Vagina (tissue), 2 donors: ENCODE measurements at regions not wholly inside any gene's neighbourhood (a gene's known extent, or its start where the extent isn't known, plus 50 kb on each side); places are given as distances from the start of the nearest gene placed in this dataset.

Source experiments
- DNase-seq, 2 donors: peaks; one replicate each; pipeline ENCODE4 v3.0.0-alpha.2; 2017; ENCODE audit errors: extremely low spot score in 2 of 2
- H3K27ac ChIP-seq: fragments of 200-600 bp; sonication (generic); one replicate; pipeline ENCODE4 v1.5.1; 2019
- H3K27me3 ChIP-seq: fragments of 200-600 bp; sonication (generic); one replicate; pipeline ENCODE4 v1.5.1; 2019
- H3K36me3 ChIP-seq, 2 donors: fragments of 200-600 bp; sonication (generic); one replicate each; pipeline ENCODE4 v1.5.1; 2017 to 2019
- H3K4me1 ChIP-seq: fragments of 200-600 bp; sonication (generic); one replicate; pipeline ENCODE4 v1.5.1; 2019
- H3K4me3 ChIP-seq, 2 donors: fragments of 200-600 bp; sonication (generic); 1 replicate in 1 of 2; 2 replicates in 1 of 2; pipeline ENCODE4 v1.5.1; 2016 to 2019
- H3K9me3 ChIP-seq: fragments of 200-600 bp; sonication (generic); one replicate; pipeline ENCODE4 v1.5.1; 2019
- POLR2A ChIP-seq, 2 donors: fragments of 450-650 bp; IDR thresholded peaks; one replicate each; pipeline ENCODE4 v1.6.1; 2017; ENCODE audit warnings: antibody characterized with exemption in 2 of 2, mild to moderate bottlenecking in 2 of 2, moderate library complexity in 2 of 2
- POLR2AphosphoS5 ChIP-seq, 2 donors: sonication (generic); formaldehyde crosslinking; IDR thresholded peaks; one replicate each; pipeline ENCODE4 v1.9.0; 2017; ENCODE audit warnings: antibody characterized with exemption in 2 of 2, mild to moderate bottlenecking in 2 of 2, low read depth in 1 of 2; ENCODE audit not compliant: insufficient read depth in 1 of 2
- intact Hi-C: fragments of 100-400 bp; cut with DNase I; formaldehyde crosslinking; loops from one replicate; pipeline ENCODE4 v1.15.1; 2023
- TF ChIP-seq, protein P1 (sequence below), 3 experiments: fragments of 450-650 bp in 2 of 3; fragments of 200-600 bp in 1 of 3; sonication (generic) in 1 of 3; IDR thresholded peaks; one replicate each; pipeline ENCODE4 v1.5.1; 2017 to 2019; ENCODE audit warnings: antibody characterized with exemption in 3 of 3, mild to moderate bottlenecking in 2 of 3, moderate library complexity in 2 of 3

DNA sequence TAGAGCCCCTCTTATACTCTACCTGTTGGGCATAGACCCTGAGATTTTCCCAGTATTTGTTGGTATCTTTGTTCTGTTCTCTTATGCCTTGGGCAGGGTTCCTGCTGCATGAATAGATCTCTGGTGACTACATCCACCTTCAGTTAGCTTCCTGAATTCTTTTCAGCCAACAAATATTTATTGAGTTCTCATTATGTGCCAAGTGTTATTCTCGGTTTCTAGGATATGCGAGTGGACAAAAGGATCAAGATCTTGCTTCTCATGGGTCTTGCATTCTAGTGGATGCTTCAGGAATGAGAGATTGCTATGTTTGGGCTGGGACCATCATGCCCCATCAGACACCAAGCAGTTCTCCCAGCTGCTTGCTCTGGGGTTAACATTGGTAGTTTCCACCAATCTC, 340.0 kb downstream of the METTL15 start:
- TF ChIP-seq POLR2AphosphoS5 (IDR thresholded peaks at IDR 0.05; ENCODE audit: insufficient read depth in 1 of 2, low read depth in 1 of 2) (no peak), POLR2A (IDR thresholded peaks at IDR 0.05) (no peak)
- TF ChIP-seq, protein P1, sequence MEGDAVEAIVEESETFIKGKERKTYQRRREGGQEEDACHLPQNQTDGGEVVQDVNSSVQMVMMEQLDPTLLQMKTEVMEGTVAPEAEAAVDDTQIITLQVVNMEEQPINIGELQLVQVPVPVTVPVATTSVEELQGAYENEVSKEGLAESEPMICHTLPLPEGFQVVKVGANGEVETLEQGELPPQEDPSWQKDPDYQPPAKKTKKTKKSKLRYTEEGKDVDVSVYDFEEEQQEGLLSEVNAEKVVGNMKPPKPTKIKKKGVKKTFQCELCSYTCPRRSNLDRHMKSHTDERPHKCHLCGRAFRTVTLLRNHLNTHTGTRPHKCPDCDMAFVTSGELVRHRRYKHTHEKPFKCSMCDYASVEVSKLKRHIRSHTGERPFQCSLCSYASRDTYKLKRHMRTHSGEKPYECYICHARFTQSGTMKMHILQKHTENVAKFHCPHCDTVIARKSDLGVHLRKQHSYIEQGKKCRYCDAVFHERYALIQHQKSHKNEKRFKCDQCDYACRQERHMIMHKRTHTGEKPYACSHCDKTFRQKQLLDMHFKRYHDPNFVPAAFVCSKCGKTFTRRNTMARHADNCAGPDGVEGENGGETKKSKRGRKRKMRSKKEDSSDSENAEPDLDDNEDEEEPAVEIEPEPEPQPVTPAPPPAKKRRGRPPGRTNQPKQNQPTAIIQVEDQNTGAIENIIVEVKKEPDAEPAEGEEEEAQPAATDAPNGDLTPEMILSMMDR (IDR thresholded peaks at IDR 0.05) = no peak
- no peaks in the 10 kb centered on the region for H3K9me3 ChIP-seq
- H3K27me3 ChIP-seq = no peaks in the 10 kb centered on the region
- no peaks in the 10 kb centered on the region for H3K4me1 ChIP-seq
- intact Hi-C loops = no loop called here
- H3K4me3 ChIP-seq = no peak overlapping the region
- no peak overlapping the region for H3K27ac ChIP-seq
- no peak for DNase-seq
- no peaks in the 10 kb centered on the region for H3K36me3 ChIP-seq

DNA sequence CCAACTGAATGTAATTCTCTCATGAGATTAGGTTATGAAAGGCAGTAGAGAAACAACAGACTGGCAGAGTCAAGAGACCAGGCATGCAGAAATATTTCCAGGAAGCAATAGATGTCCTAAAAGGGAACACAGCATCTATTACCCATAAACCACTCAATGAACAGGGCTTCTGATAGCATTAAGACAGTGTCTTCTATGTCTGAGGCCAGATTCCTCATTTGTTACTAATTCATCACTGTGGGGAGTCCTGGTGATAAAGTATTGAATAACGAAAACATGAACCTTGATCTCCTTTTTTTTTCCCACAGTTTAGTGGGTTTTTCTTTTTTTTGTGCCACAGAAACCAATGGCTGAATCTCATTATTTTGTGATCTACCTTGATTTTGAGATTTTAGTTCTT, 339.0 kb downstream of the METTL15 start:
- intact Hi-C loops = no loop called here
- Histone ChIP-seq H3K9me3 (no peaks in the 10 kb centered on the region), H3K4me3 (no peak overlapping the region), H3K4me1 (no peaks in the 10 kb centered on the region), H3K27me3 (no peaks in the 10 kb centered on the region), H3K27ac (no peak overlapping the region), H3K36me3 (no peaks in the 10 kb centered on the region)
- TF ChIP-seq POLR2A (IDR thresholded peaks at IDR 0.05) = no peak
- TF ChIP-seq POLR2AphosphoS5 (IDR thresholded peaks at IDR 0.05; ENCODE audit: insufficient read depth in 1 of 2, low read depth in 1 of 2) = no peak
- TF ChIP-seq, protein P1 (IDR thresholded peaks at IDR 0.05) = no peak
- DNase-seq = no peak

DNA sequence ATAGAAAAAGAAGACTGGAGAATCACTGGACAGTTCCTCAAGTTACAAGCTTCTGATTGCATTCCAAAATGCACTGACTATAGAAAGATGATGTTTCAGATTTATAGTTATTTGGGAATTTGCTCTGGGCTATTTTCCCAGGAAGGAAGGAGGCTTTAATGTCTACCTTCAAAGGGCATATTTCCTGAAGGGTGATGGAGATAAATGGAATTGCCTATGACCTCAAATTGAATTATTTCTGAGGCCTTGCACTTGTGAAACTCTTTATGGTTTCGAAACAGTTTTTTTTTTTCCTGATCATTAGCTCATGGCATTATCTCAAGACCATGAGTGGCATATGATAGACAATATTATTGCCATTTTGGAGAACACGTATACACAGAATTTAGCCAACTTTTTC, 333.9 kb downstream of the METTL15 start:
- no peak for DNase-seq
- Histone ChIP-seq H3K27me3 (no peaks in the 10 kb centered on the region), H3K4me3 (no peak overlapping the region), H3K9me3 (no peaks in the 10 kb centered on the region), H3K36me3 (no peaks in the 10 kb centered on the region), H3K4me1 (no peaks in the 10 kb centered on the region), H3K27ac (no peak overlapping the region)
- intact Hi-C loops = no loop called here
- TF ChIP-seq POLR2AphosphoS5 (IDR thresholded peaks at IDR 0.05; ENCODE audit: insufficient read depth in 1 of 2, low read depth in 1 of 2) (no peak), POLR2A (IDR thresholded peaks at IDR 0.05) (no peak)
- TF ChIP-seq, protein P1 (IDR thresholded peaks at IDR 0.05) = no peak

DNA sequence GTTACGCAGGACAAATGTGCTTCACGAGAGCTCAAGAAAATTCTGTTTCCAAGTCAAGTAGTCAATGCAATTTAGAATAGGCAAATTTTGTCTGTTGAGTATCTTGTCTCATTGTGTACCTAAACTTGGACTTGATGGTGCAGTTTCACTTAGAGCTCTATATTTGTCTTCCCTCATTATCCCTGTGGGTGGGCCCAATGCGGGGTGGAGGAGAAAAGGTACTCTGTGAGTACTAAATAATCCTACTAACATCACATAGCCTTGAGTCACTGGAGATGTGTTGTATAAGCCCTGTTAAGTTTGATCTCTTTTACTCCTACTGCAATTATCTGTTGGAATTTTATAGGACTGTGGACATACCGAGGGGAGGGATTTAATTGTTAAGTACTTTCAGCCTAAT, 331.2 kb downstream of the METTL15 start:
- Histone ChIP-seq H3K27me3 (no peaks in the 10 kb centered on the region), H3K4me3 (no peak overlapping the region), H3K4me1 (no peaks in the 10 kb centered on the region), H3K9me3 (no peaks in the 10 kb centered on the region), H3K27ac (no peak overlapping the region), H3K36me3 (no peaks in the 10 kb centered on the region)
- no peak for DNase-seq
- intact Hi-C loops = no loop called here
- no peak for TF ChIP-seq POLR2AphosphoS5 (IDR thresholded peaks at IDR 0.05; ENCODE audit: insufficient read depth in 1 of 2, low read depth in 1 of 2)
- no peak for TF ChIP-seq POLR2A (IDR thresholded peaks at IDR 0.05)
- TF ChIP-seq, protein P1 (IDR thresholded peaks at IDR 0.05) = no peak

DNA sequence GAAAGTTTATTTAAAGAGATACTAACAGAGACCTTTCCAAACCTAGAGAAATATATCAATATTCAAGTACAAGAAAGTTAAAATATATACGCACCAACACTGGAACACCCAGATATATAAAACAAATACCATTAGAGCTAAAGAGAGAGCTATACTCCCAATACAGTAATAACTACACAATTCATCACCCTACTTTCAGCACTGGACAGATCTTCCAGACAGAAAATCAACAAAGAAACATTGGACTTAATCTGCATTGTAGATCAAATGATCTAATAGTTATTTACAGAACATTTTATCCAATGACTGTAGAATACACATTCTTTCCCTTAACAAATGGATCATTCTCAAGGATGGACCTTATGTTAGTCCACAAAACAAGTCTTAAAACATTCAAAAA, 311.9 kb downstream of the METTL15 start:
- Histone ChIP-seq H3K36me3 (no peaks in the 10 kb centered on the region), H3K27ac (no peak overlapping the region), H3K27me3 (no peaks in the 10 kb centered on the region), H3K4me1 (no peaks in the 10 kb centered on the region), H3K4me3 (no peak overlapping the region), H3K9me3 (no peaks in the 10 kb centered on the region)
- TF ChIP-seq POLR2AphosphoS5 (IDR thresholded peaks at IDR 0.05; ENCODE audit: insufficient read depth in 1 of 2, low read depth in 1 of 2) (no peak), POLR2A (IDR thresholded peaks at IDR 0.05) (no peak)
- TF ChIP-seq, protein P1 (IDR thresholded peaks at IDR 0.05) = no peak
- intact Hi-C loops = no loop called here
- DNase-seq = no peak
